SU-DHL-6 (cell line): ENCODE measurements at regions not wholly inside any gene's neighbourhood (a gene's known extent, or its start where the extent isn't known, plus 50 kb on each side); places are given as distances from the start of the nearest gene placed in this dataset.

Experiments
- EZH2phosphoT487 ChIP-seq: fragments of 200-600 bp; sonication (generic), shearing (Covaris generic); conservative IDR thresholded peaks from 2 replicates; pipeline ENCODE4 v1.6.1; 2018; ENCODE audit warnings: mild to moderate bottlenecking, antibody characterized with exemption, low read length, moderate library complexity, mixed read lengths
- TF ChIP-seq, protein P1 (sequence below): fragments of 200-600 bp; sonication (generic); IDR thresholded peaks from one replicate; pipeline ENCODE4 v1.5.1; 2017; ENCODE audit warnings: antibody characterized with exemption, mild to moderate bottlenecking, low read length, moderate library complexity; ENCODE audit not compliant: insufficient read depth, poor library complexity, severe bottlenecking

GRCh38 chr2:175342085-175342484 lies 160.6 kb upstream of the ATP5MC3 start:
- TF ChIP-seq, protein P1, sequence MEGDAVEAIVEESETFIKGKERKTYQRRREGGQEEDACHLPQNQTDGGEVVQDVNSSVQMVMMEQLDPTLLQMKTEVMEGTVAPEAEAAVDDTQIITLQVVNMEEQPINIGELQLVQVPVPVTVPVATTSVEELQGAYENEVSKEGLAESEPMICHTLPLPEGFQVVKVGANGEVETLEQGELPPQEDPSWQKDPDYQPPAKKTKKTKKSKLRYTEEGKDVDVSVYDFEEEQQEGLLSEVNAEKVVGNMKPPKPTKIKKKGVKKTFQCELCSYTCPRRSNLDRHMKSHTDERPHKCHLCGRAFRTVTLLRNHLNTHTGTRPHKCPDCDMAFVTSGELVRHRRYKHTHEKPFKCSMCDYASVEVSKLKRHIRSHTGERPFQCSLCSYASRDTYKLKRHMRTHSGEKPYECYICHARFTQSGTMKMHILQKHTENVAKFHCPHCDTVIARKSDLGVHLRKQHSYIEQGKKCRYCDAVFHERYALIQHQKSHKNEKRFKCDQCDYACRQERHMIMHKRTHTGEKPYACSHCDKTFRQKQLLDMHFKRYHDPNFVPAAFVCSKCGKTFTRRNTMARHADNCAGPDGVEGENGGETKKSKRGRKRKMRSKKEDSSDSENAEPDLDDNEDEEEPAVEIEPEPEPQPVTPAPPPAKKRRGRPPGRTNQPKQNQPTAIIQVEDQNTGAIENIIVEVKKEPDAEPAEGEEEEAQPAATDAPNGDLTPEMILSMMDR = no peak
- no peak for TF ChIP-seq EZH2phosphoT487
